ENCODE measurements at regions not wholly inside any gene's neighbourhood (a gene's known extent, or its start where the extent isn't known, plus 50 kb on each side); places are given as distances from the start of the nearest gene placed in this dataset.

GRCh38 chr22:27106985-27107384 lies 449.6 kb downstream of the MIAT start:
- TF ChIP-seq CTCF (optimal IDR thresholded peaks at IDR 0.05 in 1 of 3, IDR thresholded peaks at IDR 0.05 in 1 of 3, conservative IDR thresholded peaks at IDR 0.05 in 1 of 3; ENCODE audit: extremely low read depth in 1 of 3, insufficient read depth in 2 of 3, low read length in 3 of 3) (no peak), EZH2 (IDR thresholded peaks at IDR 0.05; ENCODE audit: low read length) (no peak)

All from keratinocyte (primary cell).